HG02870 (cell line): ENCODE measurements at regions not wholly inside any gene's neighbourhood (a gene's known extent, or its start where the extent isn't known, plus 50 kb on each side); places are given as distances from the start of the nearest gene placed in this dataset.
A peak's percentile ranks its signal among the peaks of the same experiment; 100 is the strongest.

ENCODE experiments used
- ATAC-seq: cut with Tn5 transposase; IDR thresholded peaks from one replicate; pipeline ENCODE4 v1.9.1; 2021; ENCODE audit warnings: mild to moderate bottlenecking, moderate library complexity; ENCODE audit not compliant: unreplicated experiment

GRCh38 chr1:103171041-103171590 is 62.8 kb upstream of the COL11A1 start:
- ATAC-seq = no peak

- no peak for ATAC-seq
These were observed 62.3 kb upstream of the COL11A1 start for GRCh38 chr1:103170609-103171008.

- ATAC-seq = peak; percentile 71
These were observed 54.0 kb upstream of the COL11A1 start for GRCh38 chr1:103162360-103162759.

- ATAC-seq = no peak
These were observed 52.0 kb upstream of the COL11A1 start for GRCh38 chr1:103160281-103160680.
